SK-N-SH treated with all-trans-retinoic acid at 6 μM for 48 hours (cell line): ENCODE measurements at regions not wholly inside any gene's neighbourhood (a gene's known extent, or its start where the extent isn't known, plus 50 kb on each side); places are given as distances from the start of the nearest gene placed in this dataset.

ENCODE experiments used
- ARNTL ChIP-seq: fragments of 450-650 bp; formaldehyde crosslinking; IDR thresholded peaks from 2 replicates; pipeline ENCODE4 v1.5.0; 2020; ENCODE audit warnings: low read depth, mild to moderate bottlenecking, moderate library complexity, borderline replicate concordance
- BACH2 ChIP-seq: fragments of 250-450 bp; sonication (Bioruptor Pico); IDR thresholded peaks from 2 replicates; pipeline ENCODE4 v1.9.0; 2021; ENCODE audit warnings: mild to moderate bottlenecking, borderline replicate concordance
- CSDC2 ChIP-seq: fragments of 250-450 bp; sonication (Bioruptor Pico); IDR thresholded peaks from 2 replicates; pipeline ENCODE4 v1.5.0; 2020; ENCODE audit warnings: mild to moderate bottlenecking, moderate library complexity
- CSRNP3 ChIP-seq: fragments of 250-450 bp; sonication (Bioruptor Pico); IDR thresholded peaks from 2 replicates; pipeline ENCODE4 v1.5.1; 2021; ENCODE audit warnings: mild to moderate bottlenecking, moderate library complexity
- GLIS3 ChIP-seq: fragments of 250-450 bp; sonication (Bioruptor Pico); IDR thresholded peaks from 2 replicates; pipeline ENCODE4 v1.5.0; 2020; ENCODE audit warnings: mild to moderate bottlenecking, moderate library complexity
- ISL1 ChIP-seq: fragments of 250-450 bp; sonication (Bioruptor Pico); IDR thresholded peaks from 2 replicates; pipeline ENCODE4 v2.1.2; 2022; ENCODE audit warnings: mild to moderate bottlenecking, moderate library complexity
- OSR1 ChIP-seq: fragments of 250-450 bp; sonication (Bioruptor Pico); IDR thresholded peaks from 2 replicates; pipeline ENCODE4 v1.8.0; 2022; ENCODE audit warnings: moderate library complexity, mild to moderate bottlenecking, inconsistent platforms
- SNAI2 ChIP-seq: fragments of 250-450 bp; sonication (Bioruptor Pico); IDR thresholded peaks from 2 replicates; pipeline ENCODE4 v1.5.0; 2020; ENCODE audit warnings: mild to moderate bottlenecking, moderate library complexity
- TOX ChIP-seq: fragments of 250-450 bp; sonication (Bioruptor Pico); IDR thresholded peaks from 2 replicates; pipeline ENCODE4 v1.8.0; 2021; ENCODE audit warnings: mild to moderate bottlenecking, moderate library complexity, borderline replicate concordance
- ZFP3 ChIP-seq: fragments of 250-450 bp; sonication (Bioruptor Pico); IDR thresholded peaks from 2 replicates; pipeline ENCODE4 v1.5.0; 2020; ENCODE audit warnings: mild to moderate bottlenecking, moderate library complexity
- ZNF565 ChIP-seq: fragments of 450-650 bp; formaldehyde crosslinking; conservative IDR thresholded peaks from 2 replicates; pipeline ENCODE4 v1.5.0; 2020; ENCODE audit warnings: low read depth, mild to moderate bottlenecking, moderate library complexity
- ZNF70 ChIP-seq: fragments of 450-650 bp; formaldehyde crosslinking; IDR thresholded peaks from 2 replicates; pipeline ENCODE4 v1.5.0; 2020; ENCODE audit warnings: mild to moderate bottlenecking, moderate library complexity
- TF ChIP-seq, protein P1 (sequence below): fragments of 250-450 bp; sonication (Bioruptor Pico); IDR thresholded peaks from 2 replicates; pipeline ENCODE4 v1.8.0; 2020; ENCODE audit warnings: mild to moderate bottlenecking, moderate library complexity, borderline replicate concordance

- TF ChIP-seq ZNF70 (CRISPR knock-in tag) (no peak), TOX (CRISPR knock-in tag) (no peak), ZNF565 (no peak), SNAI2 (CRISPR knock-in tag) (no peak), CSDC2 (no peak), GLIS3 (CRISPR knock-in tag) (no peak), ARNTL (CRISPR knock-in tag) (no peak), BACH2 (CRISPR knock-in tag) (no peak), CSRNP3 (no peak), ISL1 (CRISPR knock-in tag) (no peak), OSR1 (CRISPR knock-in tag) (no peak), ZFP3 (CRISPR knock-in tag) (no peak)
- TF ChIP-seq, protein P1, sequence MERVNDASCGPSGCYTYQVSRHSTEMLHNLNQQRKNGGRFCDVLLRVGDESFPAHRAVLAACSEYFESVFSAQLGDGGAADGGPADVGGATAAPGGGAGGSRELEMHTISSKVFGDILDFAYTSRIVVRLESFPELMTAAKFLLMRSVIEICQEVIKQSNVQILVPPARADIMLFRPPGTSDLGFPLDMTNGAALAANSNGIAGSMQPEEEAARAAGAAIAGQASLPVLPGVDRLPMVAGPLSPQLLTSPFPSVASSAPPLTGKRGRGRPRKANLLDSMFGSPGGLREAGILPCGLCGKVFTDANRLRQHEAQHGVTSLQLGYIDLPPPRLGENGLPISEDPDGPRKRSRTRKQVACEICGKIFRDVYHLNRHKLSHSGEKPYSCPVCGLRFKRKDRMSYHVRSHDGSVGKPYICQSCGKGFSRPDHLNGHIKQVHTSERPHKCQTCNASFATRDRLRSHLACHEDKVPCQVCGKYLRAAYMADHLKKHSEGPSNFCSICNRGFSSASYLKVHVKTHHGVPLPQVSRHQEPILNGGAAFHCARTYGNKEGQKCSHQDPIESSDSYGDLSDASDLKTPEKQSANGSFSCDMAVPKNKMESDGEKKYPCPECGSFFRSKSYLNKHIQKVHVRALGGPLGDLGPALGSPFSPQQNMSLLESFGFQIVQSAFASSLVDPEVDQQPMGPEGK (CRISPR knock-in tag): no peak
Observed at GRCh38 chr6:28615955-28616747, 90.5 kb downstream of the GPX5 start.
